SKM-1 treated with dmso at 0.1 percent for 144 hours (cell line): ENCODE measurements at regions not wholly inside any gene's neighbourhood (a gene's known extent, or its start where the extent isn't known, plus 50 kb on each side); places are given as distances from the start of the nearest gene placed in this dataset.
"Not testable (repeated sequence)": the region's sequence is repeated elsewhere in the genome, so short reads cannot be mapped to it uniquely, and the experiment has no call there.

Experiments used
- DNase-seq: peaks from one replicate; lab custom pipeline; 2025; ENCODE audit not compliant: unreplicated experiment; lab: John Stamatoyannopoulos, UW

GRCh38 chr13:44784708-44785080, 204.6 kb downstream of the NUFIP1 start:
- no peak for DNase-seq

GRCh38 chr13:44783994-44784707, 205.1 kb downstream of the NUFIP1 start:
- no peak for DNase-seq

GRCh38 chr13:44780591-44781280, 204.6 kb upstream of the TSC22D1 start:
- DNase-seq = no peak

GRCh38 chr13:44778761-44779484, 202.8 kb upstream of the TSC22D1 start:
- DNase-seq = no peak

GRCh38 chr13:44775290-44775689, 199.2 kb upstream of the TSC22D1 start:
- DNase-seq = not testable (repeated sequence)

- no peak for DNase-seq
Measured at GRCh38 chr13:44770951-44771350, 194.8 kb upstream of the TSC22D1 start.

- DNase-seq = no peak
Measured at GRCh38 chr13:44769686-44770085, 193.6 kb upstream of the TSC22D1 start.

- DNase-seq = no peak
Measured at GRCh38 chr13:44768775-44769581, 192.8 kb upstream of the TSC22D1 start.

GRCh38 chr13:44768239-44768638, 192.1 kb upstream of the TSC22D1 start:
- DNase-seq = no peak

- no peak for DNase-seq
Measured at GRCh38 chr13:44765001-44765471, 188.9 kb upstream of the TSC22D1 start.

- no peak for DNase-seq
Measured at GRCh38 chr13:44764302-44764692, 188.2 kb upstream of the TSC22D1 start.

- no peak for DNase-seq
Measured at GRCh38 chr13:44763615-44764301, 187.6 kb upstream of the TSC22D1 start.

GRCh38 chr13:44762911-44763310, 186.8 kb upstream of the TSC22D1 start:
- DNase-seq = no peak

- DNase-seq = no peak
Measured at GRCh38 chr13:44760434-44760833, 184.3 kb upstream of the TSC22D1 start.

GRCh38 chr13:44759384-44760360, 183.5 kb upstream of the TSC22D1 start:
- no peak for DNase-seq

- DNase-seq = no peak
Measured at GRCh38 chr13:44758630-44759383, 182.7 kb upstream of the TSC22D1 start.

- DNase-seq = no peak
Measured at GRCh38 chr13:44757671-44758070, 181.5 kb upstream of the TSC22D1 start.

- no peak for DNase-seq
Measured at GRCh38 chr13:44756276-44756810, 180.2 kb upstream of the TSC22D1 start.
